Endothelial cell of umbilical vein (primary cell): ENCODE measurements at regions not wholly inside any gene's neighbourhood (a gene's known extent, or its start where the extent isn't known, plus 50 kb on each side); places are given as distances from the start of the nearest gene placed in this dataset.

Source experiments
- BruUV-seq: library from RNA; stranded (reverse); fragments of 400-500 nt; replicated peaks from 2 replicates; lab custom pipeline; 2021; lab: Mats Ljungman, UMichigan
- CTCF ChIA-PET: fragments of 300-600, 350-600 bp; sonication (Branson Sonifier 250); formaldehyde crosslinking; loops from one replicate; lab custom pipeline; 2021; ENCODE audit warnings: antibody characterized with exemption, inconsistent platforms; lab: Charles Lee
- POLR2A ChIA-PET: fragments of 300-600, 350-600 bp; sonication (Branson Sonifier 250); formaldehyde crosslinking; loops from one replicate; lab custom pipeline; 2021; ENCODE audit warnings: antibody characterized with exemption, inconsistent platforms; lab: Charles Lee
- DNase-seq: peaks from one replicate; pipeline ENCODE4 v3.0.0-alpha.2; 2011; ENCODE audit warnings: low read depth, low spot score
- FAIRE-seq: peaks from 2 replicates; lab custom pipeline; 2011; peaks lifted over from hg19 to GRCh38; lab: Jason Lieb, UNC
- H2AFZ ChIP-seq: 2 replicates; pipeline ENCODE4 v1.6.0; 2012; ENCODE audit warnings: low read depth, low read length, control low read depth, inconsistent platforms
- H3K27ac ChIP-seq: 2 replicates; pipeline ENCODE4 v1.5.1; 2011; ENCODE audit warnings: low read depth, mild to moderate bottlenecking, control low read depth, low read length, moderate library complexity; ENCODE audit not compliant: insufficient read depth
- H3K27me3 ChIP-seq, 2 experiments: 2 replicates each; pipeline versions ENCODE4 v1.6.0 to v1.6.1; 2011; ENCODE audit warnings: low read length in 2 of 2, mixed read lengths in 1 of 2; ENCODE audit not compliant: control insufficient read depth in 2 of 2, insufficient read depth in 2 of 2
- H3K36me3 ChIP-seq, 2 experiments: 2 replicates in 1 of 2; 3 replicates in 1 of 2; pipeline ENCODE4 v1.5.1; 2011; ENCODE audit warnings: low read length in 2 of 2, mild to moderate bottlenecking in 1 of 2, moderate library complexity in 1 of 2; ENCODE audit not compliant: control insufficient read depth in 2 of 2, insufficient read depth in 2 of 2; ENCODE audit errors: extremely low read depth in 1 of 2
- H3K4me1 ChIP-seq: 3 replicates; pipeline ENCODE4 v1.5.1; 2011; ENCODE audit warnings: mild to moderate bottlenecking, low read length; ENCODE audit not compliant: control insufficient read depth, insufficient read depth; ENCODE audit errors: extremely low read depth
- H3K4me2 ChIP-seq: 2 replicates; pipeline ENCODE4 v1.6.1; 2011; ENCODE audit warnings: low read length, control low read depth, mixed read lengths; ENCODE audit not compliant: insufficient read depth
- H3K4me3 ChIP-seq, 3 experiments: fragments of 200-600 bp in 1 of 3; sonication (generic), shearing (Covaris generic) in 1 of 3; replicated peaks in 1 of 3; 2 replicates each; pipeline ENCODE4 v1.5.1; 2011 to 2016; ENCODE audit warnings: control low read depth in 3 of 3, low read length in 3 of 3, mild to moderate bottlenecking in 2 of 3, inconsistent platforms in 1 of 3, low read depth in 1 of 3, moderate library complexity in 1 of 3; ENCODE audit not compliant: insufficient read depth in 1 of 3
- H3K79me2 ChIP-seq: 2 replicates; pipeline ENCODE4 v1.6.0; 2012; ENCODE audit warnings: low read length, inconsistent platforms; ENCODE audit not compliant: control insufficient read depth, insufficient read depth
- H3K9ac ChIP-seq: replicated peaks from 2 replicates; pipeline ENCODE3; 2011; ENCODE audit warnings: low read length, control low read depth; ENCODE audit not compliant: insufficient read depth; ENCODE audit errors: extremely low read depth
- H3K9me1 ChIP-seq: replicated peaks from 3 replicates; pipeline ENCODE4 v1.6.0; 2011; ENCODE audit warnings: mild to moderate bottlenecking, low read length; ENCODE audit not compliant: control insufficient read depth, insufficient read depth; ENCODE audit errors: extremely low read depth
- H3K9me3 ChIP-seq: replicated peaks from 2 replicates; pipeline ENCODE4 v1.5.1; 2012; ENCODE audit warnings: low read length, inconsistent platforms; ENCODE audit not compliant: control insufficient read depth, insufficient read depth
- H4K20me1 ChIP-seq: replicated peaks from 2 replicates; pipeline ENCODE3; 2011; ENCODE audit warnings: mild to moderate bottlenecking, low read length; ENCODE audit not compliant: control insufficient read depth, insufficient read depth; ENCODE audit errors: extremely low read depth
- EZH2 ChIP-seq: IDR thresholded peaks from 2 replicates; pipeline ENCODE4 v1.6.1; 2012; ENCODE audit warnings: borderline replicate concordance, low read depth, mild to moderate bottlenecking, moderate library complexity, low read length, inconsistent platforms; ENCODE audit not compliant: severe bottlenecking
- FOS ChIP-seq: IDR thresholded peaks from 2 replicates; pipeline ENCODE4 v1.6.1; 2011; ENCODE audit warnings: mild to moderate bottlenecking, low read length, moderate library complexity, borderline replicate concordance; ENCODE audit not compliant: insufficient read depth
- GATA2 ChIP-seq: IDR thresholded peaks from 2 replicates; pipeline ENCODE4 v1.7.0; 2011; ENCODE audit warnings: low read depth, mild to moderate bottlenecking, moderate library complexity, mixed read lengths, low read length; ENCODE audit not compliant: insufficient read length, insufficient read depth
- JUN ChIP-seq: IDR thresholded peaks from 2 replicates; pipeline ENCODE4 v1.6.1; 2011; ENCODE audit warnings: borderline replicate concordance, low read depth; ENCODE audit not compliant: insufficient read length, insufficient read depth
- MAX ChIP-seq: IDR thresholded peaks from 2 replicates; pipeline ENCODE4 v1.6.1; 2011; ENCODE audit not compliant: insufficient read depth, insufficient read length
- MYC ChIP-seq: IDR thresholded peaks from one replicate; pipeline ENCODE4 v1.6.1; 2011; ENCODE audit warnings: mild to moderate bottlenecking, low read depth, low read length
- POLR2A ChIP-seq: IDR thresholded peaks from 2 replicates; pipeline ENCODE4 v1.6.1; 2012; ENCODE audit warnings: low read depth, mild to moderate bottlenecking, control low read depth, low read length
- POLR2AphosphoS5 ChIP-seq: IDR thresholded peaks from 2 replicates; pipeline ENCODE4 v1.6.1; 2012; ENCODE audit warnings: low read depth, mild to moderate bottlenecking, control low read depth, low read length, moderate library complexity; ENCODE audit not compliant: insufficient read depth
- dilution Hi-C: fragments of 300-500 bp; cut with MboI; formaldehyde crosslinking; loops from one replicate; pipeline ENCODE4 v1.15.0; 2019; ENCODE audit warnings: low sequenced_read_pairs; ENCODE audit not compliant: extremely low pct_ligation_motif_present
- intact Hi-C: fragments of 100-400 bp; cut with micrococcal nuclease; formaldehyde crosslinking; loops from one replicate; pipeline ENCODE4 v1.10.0; 2022
- TF ChIP-seq, protein P1 (sequence below), 2 donors: IDR thresholded peaks; 1 replicate in 1 of 2; 2 replicates in 1 of 2; pipeline ENCODE4 v1.5.1; 2011; ENCODE audit warnings: low read length in 2 of 2, mild to moderate bottlenecking in 2 of 2, moderate library complexity in 2 of 2, control low read depth in 1 of 2, inconsistent platforms in 1 of 2, low read depth in 1 of 2; ENCODE audit not compliant: insufficient read depth in 1 of 2; ENCODE audit errors: extremely low read depth in 1 of 2

GRCh38 chr9:83140061-83140460 is 77.1 kb upstream of the RASEF start:
- no peak overlapping the region for H3K9ac ChIP-seq
- FAIRE-seq (no peak), DNase-seq (no peak)
- no peak overlapping the region for H3K4me3 ChIP-seq
- POLR2A ChIA-PET: no interaction called here
- no peaks in the 10 kb centered on the region for H3K9me3 ChIP-seq
- CTCF ChIA-PET: no interaction called here
- no peak overlapping the region for H2AFZ ChIP-seq
- no TSS peak for BruUV-seq
- H3K9me1 ChIP-seq: no peaks in the 10 kb centered on the region
- no peak overlapping the region for H3K4me2 ChIP-seq
- no peaks in the 10 kb centered on the region for H4K20me1 ChIP-seq
- dilution Hi-C loops: no loop called here
- intact Hi-C loops: no loop called here
- peaks cover 0 to 2% of the 10 kb centered on the region in 2 experiments for H3K27me3 ChIP-seq
- TF ChIP-seq MYC (no peak), POLR2AphosphoS5 (no peak), FOS (no peak), GATA2 (no peak), MAX (no peak), JUN (no peak), EZH2 (no peak), POLR2A (no peak)
- TF ChIP-seq, protein P1, sequence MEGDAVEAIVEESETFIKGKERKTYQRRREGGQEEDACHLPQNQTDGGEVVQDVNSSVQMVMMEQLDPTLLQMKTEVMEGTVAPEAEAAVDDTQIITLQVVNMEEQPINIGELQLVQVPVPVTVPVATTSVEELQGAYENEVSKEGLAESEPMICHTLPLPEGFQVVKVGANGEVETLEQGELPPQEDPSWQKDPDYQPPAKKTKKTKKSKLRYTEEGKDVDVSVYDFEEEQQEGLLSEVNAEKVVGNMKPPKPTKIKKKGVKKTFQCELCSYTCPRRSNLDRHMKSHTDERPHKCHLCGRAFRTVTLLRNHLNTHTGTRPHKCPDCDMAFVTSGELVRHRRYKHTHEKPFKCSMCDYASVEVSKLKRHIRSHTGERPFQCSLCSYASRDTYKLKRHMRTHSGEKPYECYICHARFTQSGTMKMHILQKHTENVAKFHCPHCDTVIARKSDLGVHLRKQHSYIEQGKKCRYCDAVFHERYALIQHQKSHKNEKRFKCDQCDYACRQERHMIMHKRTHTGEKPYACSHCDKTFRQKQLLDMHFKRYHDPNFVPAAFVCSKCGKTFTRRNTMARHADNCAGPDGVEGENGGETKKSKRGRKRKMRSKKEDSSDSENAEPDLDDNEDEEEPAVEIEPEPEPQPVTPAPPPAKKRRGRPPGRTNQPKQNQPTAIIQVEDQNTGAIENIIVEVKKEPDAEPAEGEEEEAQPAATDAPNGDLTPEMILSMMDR (IDR thresholded peaks at IDR 0.05; ENCODE audit: extremely low read depth in 1 of 2, insufficient read depth in 1 of 2, low read depth in 1 of 2, low read length in 2 of 2): no peak
- H3K4me1 ChIP-seq: no peaks in the 10 kb centered on the region
- no peaks in the 10 kb centered on the region for H3K79me2 ChIP-seq
- H3K27ac ChIP-seq: no peak overlapping the region
- H3K36me3 ChIP-seq: no peaks in the 10 kb centered on the region
